ENCODE measurements at regions not wholly inside any gene's neighbourhood (a gene's known extent, or its start where the extent isn't known, plus 50 kb on each side); places are given as distances from the start of the nearest gene placed in this dataset.

- ATAC-seq (replicated peaks) (no peak), DNase-seq (no peak)
- Mint-ChIP-seq H3K4me3 (no peak overlapping the region), H3K4me1 (no peaks in the 10 kb centered on the region), H3K9me3 (peaks cover 2 to 3% of the 10 kb centered on the region in 2 donors), H3K27me3 (no peaks in the 10 kb centered on the region), H3K36me3 (no peaks in the 10 kb centered on the region), H3K27ac (no peak overlapping the region)
Measured at GRCh38 chr18:28855524-28855923, 678.6 kb upstream of the CDH2 start.

- Mint-ChIP-seq H3K4me1 (no peaks in the 10 kb centered on the region), H3K27me3 (no peaks in the 10 kb centered on the region), H3K27ac (no peak overlapping the region), H3K9me3 (peaks cover 3 to 6% of the 10 kb centered on the region in 2 donors), H3K4me3 (no peak overlapping the region), H3K36me3 (no peaks in the 10 kb centered on the region)
- ATAC-seq (replicated peaks) = no peak
- no peak for DNase-seq
Measured at GRCh38 chr18:28854964-28855363, 678.0 kb upstream of the CDH2 start.

- Mint-ChIP-seq H3K4me3 (no peak overlapping the region), H3K9me3 (peaks cover 6 to 10% of the 10 kb centered on the region in 2 donors)
- no peak for ATAC-seq (replicated peaks)
Measured at GRCh38 chr18:28846958-28847357, 670.0 kb upstream of the CDH2 start.

GRCh38 chr18:28837100-28837499 is 660.2 kb upstream of the CDH2 start:
- DNase-seq (no peak), ATAC-seq (replicated peaks) (no peak)
- Mint-ChIP-seq H3K9me3 (peaks cover 2 to 9% of the 10 kb centered on the region in 2 donors), H3K4me1 (no peaks in the 10 kb centered on the region), H3K36me3 (no peaks in the 10 kb centered on the region), H3K27ac (no peak overlapping the region), H3K4me3 (no peak overlapping the region), H3K27me3 (no peaks in the 10 kb centered on the region)

More at GRCh38 chr18:28846958-28847357, 670.0 kb upstream of the CDH2 start:
- no peaks in the 10 kb centered on the region for H3K36me3 Mint-ChIP-seq
- H3K27ac Mint-ChIP-seq = no peak overlapping the region
- DNase-seq = no peak
- H3K4me1 Mint-ChIP-seq = no peaks in the 10 kb centered on the region
- no peaks in the 10 kb centered on the region for H3K27me3 Mint-ChIP-seq

DNA sequence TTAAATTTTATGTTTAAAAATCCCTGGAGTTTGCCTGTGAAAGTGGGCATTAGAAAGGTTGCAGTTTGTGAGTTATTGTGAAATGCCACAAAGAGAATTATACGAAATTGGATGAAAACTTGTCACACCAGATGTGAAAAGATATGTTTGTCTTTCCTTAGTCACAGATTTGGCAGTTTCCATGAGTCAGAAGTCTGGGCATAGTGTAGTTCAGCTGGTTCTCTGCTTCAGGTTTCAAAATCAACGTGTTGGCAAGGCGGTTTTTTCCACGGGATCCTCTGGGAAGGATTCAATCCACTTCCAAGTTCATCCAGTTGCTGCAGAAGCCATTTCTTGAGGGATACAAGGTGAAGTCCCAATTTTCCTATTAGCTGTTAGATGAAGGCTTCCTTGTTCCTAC is 658.0 kb upstream of the CDH2 start:
- ATAC-seq (replicated peaks) = no peak
- no peaks in the 10 kb centered on the region for H3K36me3 Mint-ChIP-seq
- no peak overlapping the region for H3K4me3 Mint-ChIP-seq
- no peak overlapping the region for H3K27ac Mint-ChIP-seq
- no peaks in the 10 kb centered on the region for H3K27me3 Mint-ChIP-seq
- no peaks in the 10 kb centered on the region for H3K4me1 Mint-ChIP-seq
- DNase-seq = no peak
- peaks cover 2 to 9% of the 10 kb centered on the region in 2 donors for H3K9me3 Mint-ChIP-seq

GRCh38 chr18:28831908-28832307 is 655.0 kb upstream of the CDH2 start:
- no peak overlapping the region for H3K4me3 Mint-ChIP-seq
- no peak overlapping the region for H3K27ac Mint-ChIP-seq
- H3K4me1 Mint-ChIP-seq = no peaks in the 10 kb centered on the region
- no peaks in the 10 kb centered on the region for H3K27me3 Mint-ChIP-seq
- DNase-seq (no peak), ATAC-seq (replicated peaks) (no peak)
- no peaks in the 10 kb centered on the region for H3K36me3 Mint-ChIP-seq
- peaks cover 2 to 3% of the 10 kb centered on the region in 2 donors for H3K9me3 Mint-ChIP-seq

DNA sequence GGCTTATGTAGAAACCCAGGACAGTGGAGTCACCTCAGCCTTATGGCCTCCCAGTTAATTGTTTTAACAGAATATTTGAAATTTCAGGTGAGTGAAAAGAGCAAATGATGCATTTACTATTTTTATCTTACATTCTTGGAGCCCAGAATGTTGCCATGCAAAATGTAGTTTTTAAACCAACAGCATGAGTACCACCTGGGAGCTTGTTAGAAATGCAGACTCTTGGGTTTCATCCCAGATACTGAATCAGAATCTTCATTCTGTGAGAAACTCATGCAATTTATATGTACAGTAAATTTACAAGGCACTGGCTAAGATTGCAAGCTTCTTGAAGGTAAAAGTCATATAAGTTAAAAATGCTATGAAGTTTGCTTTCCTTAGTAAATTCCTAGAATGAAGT is 654.5 kb upstream of the CDH2 start:
- H3K36me3 Mint-ChIP-seq = no peaks in the 10 kb centered on the region
- H3K27me3 Mint-ChIP-seq = no peaks in the 10 kb centered on the region
- H3K4me3 Mint-ChIP-seq = no peak overlapping the region
- H3K4me1 Mint-ChIP-seq = no peaks in the 10 kb centered on the region
- ATAC-seq (replicated peaks) (no peak), DNase-seq (no peak)
- no peak overlapping the region for H3K27ac Mint-ChIP-seq
- H3K9me3 Mint-ChIP-seq = peaks cover 0 to 2% of the 10 kb centered on the region in 2 donors

DNA sequence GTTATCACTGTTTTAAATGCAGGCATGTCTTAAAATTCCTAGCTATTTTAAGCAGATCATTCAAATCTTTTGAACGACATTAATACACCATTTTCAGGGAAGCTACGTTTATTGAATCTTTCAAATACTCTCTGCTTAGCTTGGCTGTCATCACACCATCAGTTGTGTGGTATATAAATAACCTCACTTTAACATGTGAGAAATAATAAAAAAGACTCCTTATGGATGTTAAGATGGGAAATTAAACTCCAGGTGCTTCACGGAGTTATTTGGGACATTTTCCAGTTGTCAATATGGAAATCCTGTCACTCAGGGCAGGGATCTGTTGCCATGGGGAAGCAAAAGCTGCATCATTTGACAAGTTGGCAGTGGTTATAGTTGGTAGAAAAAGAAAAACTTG is 649.2 kb upstream of the CDH2 start:
- H3K4me1 Mint-ChIP-seq = no peaks in the 10 kb centered on the region
- peaks cover 0 to 3% of the 10 kb centered on the region in 2 donors for H3K9me3 Mint-ChIP-seq
- no peaks in the 10 kb centered on the region for H3K27me3 Mint-ChIP-seq
- H3K4me3 Mint-ChIP-seq = no peak overlapping the region
- no peak overlapping the region for H3K27ac Mint-ChIP-seq
- DNase-seq (no peak), ATAC-seq (replicated peaks) (no peak)
- H3K36me3 Mint-ChIP-seq = no peaks in the 10 kb centered on the region

DNA sequence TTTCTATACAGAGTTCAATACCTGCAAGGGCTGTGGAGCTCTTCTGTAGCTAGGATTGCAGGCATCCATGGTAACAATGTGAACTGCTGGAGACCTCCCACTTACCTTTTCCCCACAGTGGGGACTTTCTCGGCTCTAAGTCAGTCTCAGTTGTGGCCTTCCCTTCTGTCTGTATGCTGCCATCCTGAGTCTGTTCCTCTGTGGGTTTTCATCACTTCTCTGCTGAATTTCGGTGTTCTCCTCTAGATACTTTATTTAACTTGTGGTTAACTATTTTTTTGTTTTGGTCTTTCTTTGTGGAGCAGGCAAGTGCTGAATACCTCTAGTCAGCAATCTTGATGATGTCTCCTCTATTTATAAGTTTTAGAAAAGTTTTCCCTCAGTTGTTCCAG is 647.2 kb upstream of the CDH2 start:
- no peak for ATAC-seq (replicated peaks)
- DNase-seq = no peak
- Mint-ChIP-seq H3K4me1 (no peaks in the 10 kb centered on the region), H3K9me3 (peaks cover 0 to 5% of the 10 kb centered on the region in 2 donors), H3K27ac (no peak overlapping the region), H3K4me3 (no peak overlapping the region), H3K36me3 (no peaks in the 10 kb centered on the region), H3K27me3 (no peaks in the 10 kb centered on the region)

- H3K4me3 Mint-ChIP-seq = no peak overlapping the region
- no peaks in the 10 kb centered on the region for H3K27me3 Mint-ChIP-seq
- ATAC-seq (replicated peaks) (no peak), DNase-seq (no peak)
- H3K27ac Mint-ChIP-seq = no peak overlapping the region
- H3K9me3 Mint-ChIP-seq = peaks cover 0 to 5% of the 10 kb centered on the region in 2 donors
- H3K36me3 Mint-ChIP-seq = no peaks in the 10 kb centered on the region
- H3K4me1 Mint-ChIP-seq = no peaks in the 10 kb centered on the region
Measured at GRCh38 chr18:28823506-28824182, 646.7 kb upstream of the CDH2 start.

- Mint-ChIP-seq H3K4me1 (no peaks in the 10 kb centered on the region), H3K4me3 (no peak overlapping the region), H3K36me3 (no peaks in the 10 kb centered on the region), H3K9me3 (peaks cover 0 to 5% of the 10 kb centered on the region in 2 donors), H3K27me3 (no peaks in the 10 kb centered on the region), H3K27ac (no peak overlapping the region)
- DNase-seq = no peak
- no peak for ATAC-seq (replicated peaks)
Measured at GRCh38 chr18:28820353-28820752, 643.4 kb upstream of the CDH2 start.

GRCh38 chr18:28816155-28816554 is 639.2 kb upstream of the CDH2 start:
- no peak overlapping the region for H3K4me3 Mint-ChIP-seq
- H3K9me3 Mint-ChIP-seq = peaks cover 0 to 2% of the 10 kb centered on the region in 2 donors
- no peaks in the 10 kb centered on the region for H3K27me3 Mint-ChIP-seq
- no peaks in the 10 kb centered on the region for H3K4me1 Mint-ChIP-seq
- no peak overlapping the region for H3K27ac Mint-ChIP-seq
- H3K36me3 Mint-ChIP-seq = no peaks in the 10 kb centered on the region
- no peak for DNase-seq
- ATAC-seq (replicated peaks) = no peak

DNA sequence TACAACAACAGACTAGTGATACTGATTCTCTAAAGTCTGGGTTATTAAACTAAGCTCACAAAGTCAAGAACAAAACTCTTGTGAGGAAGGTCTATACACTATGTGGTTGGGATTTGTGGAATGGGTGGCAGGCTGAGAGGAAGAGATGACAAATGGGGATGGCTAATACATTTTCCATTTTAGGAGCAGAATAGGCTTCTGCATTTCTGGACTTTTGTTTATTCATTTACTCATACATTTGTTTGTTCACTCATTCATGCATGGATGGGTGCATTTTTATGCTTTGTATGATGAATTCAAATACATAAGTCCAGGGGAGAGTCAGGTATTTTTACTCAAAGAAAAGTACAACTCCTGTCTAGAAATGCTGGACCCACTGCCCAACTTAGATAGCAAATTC is 637.4 kb upstream of the CDH2 start:
- Mint-ChIP-seq H3K36me3 (no peaks in the 10 kb centered on the region), H3K27me3 (no peaks in the 10 kb centered on the region), H3K27ac (no peak overlapping the region), H3K9me3 (peaks cover 0 to 1% of the 10 kb centered on the region in 2 donors), H3K4me1 (no peaks in the 10 kb centered on the region), H3K4me3 (no peak overlapping the region)
- DNase-seq (no peak), ATAC-seq (replicated peaks) (no peak)

- Mint-ChIP-seq H3K27me3 (no peaks in the 10 kb centered on the region), H3K4me3 (no peak overlapping the region), H3K4me1 (no peaks in the 10 kb centered on the region), H3K27ac (no peak overlapping the region), H3K36me3 (no peaks in the 10 kb centered on the region), H3K9me3 (peaks cover 11 to 13% of the 10 kb centered on the region in 2 donors)
- ATAC-seq (replicated peaks) (no peak), DNase-seq (no peak)
Measured at GRCh38 chr18:28808373-28808772, 631.4 kb upstream of the CDH2 start.

- no peak overlapping the region for H3K4me3 Mint-ChIP-seq
- ATAC-seq (replicated peaks) (no peak), DNase-seq (no peak)
- no peaks in the 10 kb centered on the region for H3K27me3 Mint-ChIP-seq
- H3K9me3 Mint-ChIP-seq = peaks cover 11 to 14% of the 10 kb centered on the region in 2 donors
- no peak overlapping the region for H3K27ac Mint-ChIP-seq
- no peaks in the 10 kb centered on the region for H3K4me1 Mint-ChIP-seq
- no peaks in the 10 kb centered on the region for H3K36me3 Mint-ChIP-seq
Measured at GRCh38 chr18:28805491-28805890, 628.6 kb upstream of the CDH2 start.
